ENCODE measurements at regions not wholly inside any gene's neighbourhood (a gene's known extent, or its start where the extent isn't known, plus 50 kb on each side); places are given as distances from the start of the nearest gene placed in this dataset.

GRCh38 chr11:97110376-97110775, 720.6 kb downstream of the JRKL start:
- Histone ChIP-seq H3K4me3 (ENCODE audit: control extremely low read depth in 1 of 5, extremely low read depth in 1 of 5, insufficient read depth in 1 of 5, low read depth in 2 of 5, low read length in 4 of 5) (no peak overlapping the region), H3K27me3 (replicated peaks in 1 of 4; ENCODE audit: control extremely low read depth in 1 of 4, control insufficient read depth in 3 of 4, insufficient read depth in 4 of 4, low read length in 3 of 4) (no peaks in the 10 kb centered on the region), H3K9ac (ENCODE audit: low read length) (no peak overlapping the region), H3K79me2 (ENCODE audit: control insufficient read depth, insufficient read depth, low read length) (no peaks in the 10 kb centered on the region), H4K20me1 (ENCODE audit: control insufficient read depth, insufficient read depth, low read length, poor library complexity, severe bottlenecking) (no peaks in the 10 kb centered on the region), H3K4me2 (replicated peaks; ENCODE audit: low read depth, low read length, poor library complexity, severe bottlenecking) (no peak overlapping the region), H2AFZ (ENCODE audit: insufficient read depth, low read depth, low read length, poor library complexity, severe bottlenecking) (no peak overlapping the region), H3K36me3 (replicated peaks in 1 of 2; ENCODE audit: control extremely low read depth in 1 of 2, control insufficient read depth in 1 of 2, extremely low read depth in 1 of 2, insufficient read depth in 2 of 2, low read length in 1 of 2) (no peaks in the 10 kb centered on the region), H3K27ac (ENCODE audit: low read length in 2 of 2) (no peak overlapping the region), H3K9me3 (ENCODE audit: control extremely low read depth in 1 of 3, control insufficient read depth in 2 of 3, insufficient read depth in 1 of 3, low read length in 2 of 3) (peaks cover 0 to 4% (median 0%) of the 10 kb centered on the region in 3 donors), H3K4me1 (ENCODE audit: control insufficient read depth in 2 of 2, insufficient read depth in 2 of 2, low read length in 2 of 2) (no peaks in the 10 kb centered on the region)
- Mint-ChIP-seq H3K9me3 (ENCODE audit: insufficient read depth) (no peaks in the 10 kb centered on the region), H3K4me1 (no peaks in the 10 kb centered on the region), H3K27me3 (no peaks in the 10 kb centered on the region), H3K4me3 (no peak overlapping the region), H3K27ac (no peak overlapping the region)
- ChIA-PET CTCF (no interaction called here), POLR2A (no interaction called here)
- 74% methylated on average over 3 of the region's 4 CpGs for WGBS (ENCODE audit: insufficient coverage)
- no peak for TF ChIP-seq CTCF (IDR thresholded peaks at IDR 0.05)
- no peak for TF ChIP-seq EZH2 (IDR thresholded peaks at IDR 0.05; ENCODE audit: borderline replicate concordance, insufficient read depth, low read depth, low read length, poor library complexity, severe bottlenecking)
- ATAC-seq (ENCODE audit: low read depth) (no peak), DNase-seq (no peak)
- intact Hi-C loops (cut with micrococcal nuclease) = no loop called here

DNA sequence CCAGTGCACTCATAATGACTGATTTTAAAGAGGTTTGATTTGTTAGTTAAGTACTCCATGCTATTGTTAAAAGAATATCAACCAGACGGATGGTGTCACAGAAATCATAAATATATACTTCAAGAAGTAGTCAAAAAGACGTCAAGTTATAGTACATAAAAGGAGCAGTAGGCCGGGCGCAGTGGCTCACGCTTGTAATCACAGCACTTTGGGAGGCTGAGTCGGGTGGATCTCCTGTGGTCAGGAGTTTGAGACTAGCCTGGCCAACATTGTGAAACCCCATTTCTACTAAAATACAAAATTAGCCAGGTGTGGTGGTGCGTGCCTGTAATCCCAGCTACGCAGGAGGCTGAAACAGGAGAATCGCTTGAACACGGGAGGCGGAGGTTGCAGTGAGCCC, 721.7 kb downstream of the JRKL start:
- Histone ChIP-seq H3K9me3 (ENCODE audit: control extremely low read depth in 1 of 3, control insufficient read depth in 2 of 3, insufficient read depth in 1 of 3, low read length in 2 of 3) (peaks cover 0 to 4% (median 0%) of the 10 kb centered on the region in 3 donors), H3K27ac (ENCODE audit: low read length in 2 of 2) (no peak overlapping the region), H3K4me3 (ENCODE audit: control extremely low read depth in 1 of 5, extremely low read depth in 1 of 5, insufficient read depth in 1 of 5, low read depth in 2 of 5, low read length in 4 of 5) (no peak overlapping the region), H3K36me3 (replicated peaks in 1 of 2; ENCODE audit: control extremely low read depth in 1 of 2, control insufficient read depth in 1 of 2, extremely low read depth in 1 of 2, insufficient read depth in 2 of 2, low read length in 1 of 2) (no peaks in the 10 kb centered on the region), H2AFZ (ENCODE audit: insufficient read depth, low read depth, low read length, poor library complexity, severe bottlenecking) (no peak overlapping the region), H4K20me1 (ENCODE audit: control insufficient read depth, insufficient read depth, low read length, poor library complexity, severe bottlenecking) (no peaks in the 10 kb centered on the region), H3K79me2 (ENCODE audit: control insufficient read depth, insufficient read depth, low read length) (no peaks in the 10 kb centered on the region), H3K4me1 (ENCODE audit: control insufficient read depth in 2 of 2, insufficient read depth in 2 of 2, low read length in 2 of 2) (no peaks in the 10 kb centered on the region), H3K9ac (ENCODE audit: low read length) (no peak overlapping the region), H3K4me2 (replicated peaks; ENCODE audit: low read depth, low read length, poor library complexity, severe bottlenecking) (no peak overlapping the region), H3K27me3 (replicated peaks in 1 of 4; ENCODE audit: control extremely low read depth in 1 of 4, control insufficient read depth in 3 of 4, insufficient read depth in 4 of 4, low read length in 3 of 4) (no peaks in the 10 kb centered on the region)
- whole genome bisulfite sequencing (ENCODE audit: insufficient coverage) = 96% methylated on average over 4 of the region's 11 CpGs
- no peak for ATAC-seq (ENCODE audit: low read depth)
- H3K27ac Mint-ChIP-seq = no peak overlapping the region
- ChIA-PET CTCF (no interaction called here), POLR2A (no interaction called here)
- DNase-seq = no peak
- H3K4me1 Mint-ChIP-seq = no peaks in the 10 kb centered on the region
- intact Hi-C loops (cut with micrococcal nuclease) = no loop called here
- no peak overlapping the region for H3K4me3 Mint-ChIP-seq
- H3K27me3 Mint-ChIP-seq = no peaks in the 10 kb centered on the region
- no peaks in the 10 kb centered on the region for H3K9me3 Mint-ChIP-seq (ENCODE audit: insufficient read depth)
- TF ChIP-seq EZH2 (IDR thresholded peaks at IDR 0.05; ENCODE audit: borderline replicate concordance, insufficient read depth, low read depth, low read length, poor library complexity, severe bottlenecking) (no peak), CTCF (IDR thresholded peaks at IDR 0.05) (no peak)
